Epidermal melanocyte (primary cell): ENCODE measurements at regions not wholly inside any gene's neighbourhood (a gene's known extent, or its start where the extent isn't known, plus 50 kb on each side); places are given as distances from the start of the nearest gene placed in this dataset.

Experiments used
- DNase-seq: peaks from one replicate; pipeline ENCODE4 v3.0.0; 2011; ENCODE audit warnings: low spot score; ENCODE audit not compliant: insufficient read length

DNA sequence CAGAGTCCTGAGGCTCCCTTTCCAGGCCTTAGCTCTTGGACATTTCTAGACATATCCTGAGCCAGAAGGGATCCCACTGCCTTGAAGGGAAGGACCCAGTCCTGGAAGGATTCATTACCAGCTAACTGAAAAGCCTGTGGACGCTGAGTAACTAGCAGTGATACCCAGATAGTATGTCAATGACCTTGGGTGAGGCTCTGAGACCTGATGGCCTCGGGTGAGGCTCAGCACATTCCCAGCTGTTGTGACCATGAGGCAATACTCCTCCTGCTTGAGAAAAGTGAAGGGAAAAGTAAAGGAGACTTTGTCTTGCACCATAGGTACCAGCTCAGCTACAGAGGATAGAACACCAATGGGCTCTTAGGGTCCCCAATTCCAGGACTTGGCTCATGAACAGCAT is 268.1 kb downstream of the DKK2 start:
- DNase-seq: no peak

GRCh38 chr4:106766519-106766918 is 269.6 kb downstream of the DKK2 start:
- DNase-seq: no peak

- no peak for DNase-seq
These were observed 271.3 kb downstream of the DKK2 start for GRCh38 chr4:106764774-106765173.

GRCh38 chr4:106762666-106763443 is 273.3 kb downstream of the DKK2 start:
- DNase-seq: peak; percentile 17

GRCh38 chr4:106753426-106753825 is 282.7 kb downstream of the DKK2 start:
- no peak for DNase-seq

- no peak for DNase-seq
These were observed 289.7 kb downstream of the DKK2 start for GRCh38 chr4:106746451-106746850.

DNA sequence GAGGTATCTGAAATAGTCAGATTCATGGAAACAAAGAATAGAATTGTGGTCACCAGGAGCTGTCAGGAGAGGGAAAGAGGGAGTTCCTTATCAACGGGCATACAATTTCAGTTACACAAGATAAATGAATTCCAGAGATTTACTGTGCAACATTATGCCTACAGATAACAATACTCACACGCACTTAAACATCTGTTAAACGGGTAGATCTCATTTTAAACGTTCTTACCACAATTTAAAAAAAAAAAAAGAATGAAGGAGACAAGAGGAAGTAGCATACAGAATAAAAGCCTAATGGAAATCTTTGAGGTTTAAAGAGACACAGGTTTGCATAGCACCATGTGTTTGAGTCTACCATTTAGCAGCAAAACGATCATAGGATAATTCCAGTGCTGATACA is 298.0 kb downstream of the DKK2 start:
- no peak for DNase-seq

GRCh38 chr4:106718548-106718947 is 317.6 kb downstream of the DKK2 start:
- no peak for DNase-seq

- DNase-seq: no peak
These were observed 319.0 kb downstream of the DKK2 start for GRCh38 chr4:106717091-106717490.

GRCh38 chr4:106715825-106716224 is 320.3 kb downstream of the DKK2 start:
- no peak for DNase-seq

DNA sequence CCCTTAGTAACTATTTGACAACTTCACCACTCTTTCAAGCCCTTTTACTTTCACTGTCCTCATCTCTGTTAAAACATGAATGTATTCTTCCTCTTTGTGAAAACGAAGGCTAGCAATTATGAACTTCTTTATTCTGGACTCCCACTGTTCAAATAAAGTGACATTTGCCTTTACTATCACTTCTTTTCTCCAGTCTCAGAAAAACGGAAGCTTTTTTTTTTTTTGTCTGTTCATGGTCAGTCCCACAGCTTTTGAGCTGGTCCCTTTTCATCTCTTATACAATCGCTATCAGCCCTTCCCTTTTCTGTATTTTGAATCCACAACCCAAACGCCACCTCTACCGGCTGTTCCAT is 327.7 kb downstream of the DKK2 start:
- no peak for DNase-seq

DNA sequence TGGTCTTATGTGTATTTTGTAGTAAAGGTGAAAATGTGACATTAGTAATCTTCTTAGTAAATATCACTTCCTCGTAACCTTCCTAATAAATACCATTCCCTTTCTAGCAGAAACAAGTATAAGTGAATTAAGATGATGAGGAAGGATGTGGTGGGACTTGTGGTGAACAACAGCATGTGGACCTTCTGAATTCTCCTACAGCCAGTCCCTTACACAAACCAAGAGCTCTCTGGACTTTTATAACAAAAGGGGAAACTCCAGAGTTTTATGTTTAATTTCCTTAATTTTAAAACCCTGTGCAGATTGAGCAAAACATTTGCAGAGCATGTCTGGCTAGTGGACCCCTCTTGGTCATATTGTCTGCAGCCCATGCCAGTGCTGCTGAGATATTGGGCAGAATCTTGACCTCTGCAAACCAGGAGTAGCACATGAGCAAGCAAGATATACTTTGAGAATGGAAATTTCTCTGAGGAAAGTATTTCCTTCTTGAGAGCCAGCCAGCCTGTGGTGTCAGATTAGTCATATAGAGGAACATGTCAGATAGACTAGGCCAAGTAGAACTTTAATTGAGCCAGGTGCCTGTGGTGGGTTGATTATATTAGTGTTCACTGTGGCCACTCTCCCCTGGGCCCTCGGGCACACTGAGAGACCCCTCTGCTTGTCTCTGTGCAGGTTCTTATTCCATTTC is 328.2 kb downstream of the DKK2 start:
- DNase-seq: no peak

DNA sequence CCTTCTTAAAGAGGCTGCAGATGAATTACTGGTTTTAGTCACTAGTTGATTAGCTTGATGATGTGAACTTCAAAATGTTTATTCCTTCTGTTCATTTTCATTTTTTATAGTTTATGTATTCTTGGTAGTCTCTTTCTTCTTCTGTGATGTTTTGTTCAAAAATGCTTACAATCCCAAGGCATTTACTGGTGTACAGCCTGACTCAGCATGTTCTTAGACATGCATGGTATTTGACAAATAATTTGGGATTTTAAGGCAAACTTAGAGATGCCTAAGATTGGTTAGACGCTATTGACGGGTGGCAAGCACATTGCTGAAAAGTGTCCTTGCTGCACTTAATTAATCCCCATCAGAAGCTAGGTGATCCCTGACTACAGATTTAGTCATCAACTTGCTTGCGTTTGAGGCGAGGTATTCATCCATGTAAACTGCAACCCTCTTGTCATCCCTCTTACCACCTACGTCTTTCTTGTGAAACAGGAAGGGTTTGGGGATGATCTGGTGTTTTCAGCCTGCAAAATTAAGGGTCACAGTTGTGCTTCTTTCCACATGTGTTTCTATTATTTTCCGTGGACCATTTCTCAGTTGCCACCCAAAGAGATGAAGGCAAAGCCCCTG is 331.8 kb downstream of the DKK2 start:
- DNase-seq: no peak

DNA sequence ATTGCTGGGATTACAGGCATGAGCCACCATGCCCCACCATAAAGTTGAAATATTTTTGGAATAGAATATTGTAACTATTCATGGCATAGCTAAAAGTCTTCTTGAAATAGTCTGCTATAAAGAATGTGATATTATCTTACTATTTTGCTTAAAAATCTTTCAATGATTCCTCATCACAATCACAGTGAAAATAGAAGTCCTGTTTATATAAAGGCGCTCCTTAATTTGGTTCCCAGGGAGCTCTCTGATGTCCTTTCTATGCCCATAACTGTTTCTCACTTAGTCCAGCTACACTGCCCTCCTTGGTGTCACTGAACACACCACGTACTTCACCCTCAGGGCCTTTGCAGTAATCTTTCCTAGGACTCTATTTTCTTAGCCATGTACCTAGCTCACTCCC is 331.7 kb upstream of the GIMD1 start:
- no peak for DNase-seq

DNA sequence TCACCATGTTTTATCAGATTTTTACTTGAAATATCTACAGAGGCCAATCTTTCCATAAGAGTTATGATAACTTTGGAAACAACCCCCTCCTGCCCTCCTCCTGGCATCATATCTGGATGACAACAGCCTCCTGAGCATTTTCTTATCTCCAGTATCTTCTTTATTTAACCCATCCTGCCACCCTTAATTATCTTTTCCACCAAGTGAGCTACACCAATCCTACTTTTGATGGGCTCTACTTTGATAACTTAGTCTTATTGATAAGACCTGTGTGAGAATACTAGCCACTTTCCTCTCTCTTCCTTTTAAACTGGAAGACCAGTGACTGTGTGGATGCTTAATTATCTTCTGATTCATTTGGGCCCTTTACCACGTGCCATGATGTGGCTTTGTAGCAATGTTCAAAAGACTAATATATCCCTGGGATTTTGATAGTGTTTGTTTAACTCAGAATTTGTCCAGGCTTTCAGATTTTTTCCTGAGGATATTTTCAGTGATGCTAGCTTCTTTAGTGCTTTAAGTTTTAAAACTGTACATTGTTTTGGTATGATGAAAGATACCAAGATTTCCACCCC is 330.1 kb upstream of the GIMD1 start:
- DNase-seq: no peak

GRCh38 chr4:106695501-106696262 is 327.1 kb upstream of the GIMD1 start:
- DNase-seq: no peak

DNA sequence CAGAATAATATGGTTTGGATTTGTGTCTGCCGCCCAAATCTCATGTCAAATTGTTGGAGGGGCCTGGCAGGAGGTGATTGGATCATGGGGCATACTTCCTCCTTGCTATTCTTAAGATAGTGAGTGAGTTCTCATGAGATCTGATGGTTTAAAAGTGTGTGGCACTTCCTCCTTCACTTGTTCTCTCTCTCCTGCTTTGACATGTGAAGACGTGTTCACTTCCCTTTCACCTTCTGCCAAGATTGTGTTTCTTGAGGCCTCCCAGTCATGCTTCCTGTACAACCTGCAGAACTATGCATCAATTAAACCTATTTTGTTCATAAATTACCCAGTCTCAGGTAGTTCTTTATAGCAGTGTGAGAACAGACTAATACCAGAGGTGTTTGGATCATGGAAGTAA is 325.7 kb upstream of the GIMD1 start:
- DNase-seq: no peak

- DNase-seq: no peak
These were observed 323.2 kb upstream of the GIMD1 start for GRCh38 chr4:106691749-106692148.

DNA sequence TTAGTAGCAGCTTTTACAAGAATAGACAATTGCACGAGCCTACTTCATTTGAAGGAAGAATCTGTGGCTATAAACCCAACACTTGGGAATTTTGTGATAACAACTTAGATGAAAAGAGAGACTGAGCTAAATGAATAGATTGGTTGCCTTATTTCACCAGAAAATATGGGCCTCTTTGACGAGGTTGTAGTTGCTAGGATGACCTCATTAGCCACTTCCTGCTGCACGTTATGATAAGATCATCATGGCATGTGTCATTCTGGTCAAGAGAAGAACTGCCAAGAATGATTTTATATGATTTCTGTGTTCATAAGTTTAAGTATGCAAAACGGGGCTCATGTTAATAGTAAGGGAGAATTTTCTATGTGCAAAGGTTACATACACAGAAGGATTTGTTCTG is 321.9 kb upstream of the GIMD1 start:
- no peak for DNase-seq

GRCh38 chr4:106687026-106687425 is 318.4 kb upstream of the GIMD1 start:
- DNase-seq: no peak

- DNase-seq: no peak
These were observed 312.9 kb upstream of the GIMD1 start for GRCh38 chr4:106681381-106681921.
